ENCODE measurements at regions not wholly inside any gene's neighbourhood (a gene's known extent, or its start where the extent isn't known, plus 50 kb on each side); places are given as distances from the start of the nearest gene placed in this dataset.

- WGBS (ENCODE audit: extremely low coverage, insufficient read length, low lambda C conversion rate), result no CpG with 5 or more reads among the region's 4 CpGs
- Histone ChIP-seq H2BK120ac (ENCODE audit: low read depth, low read length, poor library complexity, severe bottlenecking) (no peak overlapping the region), H2BK12ac (ENCODE audit: insufficient read length, low read depth, low read length) (no peak overlapping the region), H3T11ph (ENCODE audit: low read length) (no peak overlapping the region), H3K18ac (ENCODE audit: insufficient read length, low read depth, low read length) (no peak overlapping the region), H2BK5ac (ENCODE audit: insufficient read length, low read length) (no peak overlapping the region), H3K4me2 (ENCODE audit: insufficient read depth, insufficient read length, low read length) (no peak overlapping the region), H3K79me1 (ENCODE audit: insufficient read depth, low read depth, low read length, poor library complexity, severe bottlenecking) (no peaks in the 10 kb centered on the region), H2AFZ (ENCODE audit: low read length) (no peak overlapping the region), H3K9me3 (ENCODE audit: control insufficient read depth, low read depth, low read length) (no peaks in the 10 kb centered on the region), H3K14ac (ENCODE audit: insufficient read depth, low read length) (no peak overlapping the region), H3K23ac (ENCODE audit: insufficient read length, low read depth, low read length) (no peak overlapping the region), H3K4ac (ENCODE audit: low read depth, low read length) (no peak overlapping the region), H4K5ac (ENCODE audit: insufficient read length, low read depth, low read length) (no peak overlapping the region), H3K79me2 (ENCODE audit: insufficient read depth, low read length) (no peaks in the 10 kb centered on the region), H3K9ac (ENCODE audit: extremely low read depth, insufficient read length, low read length) (no peak overlapping the region), H3K27ac (ENCODE audit: insufficient read length, low read depth, low read length) (no peak overlapping the region), H4K91ac (ENCODE audit: insufficient read length, low read depth, low read length) (no peak overlapping the region), H3K23me2 (ENCODE audit: insufficient read length, low read depth, low read length, poor library complexity, severe bottlenecking) (no peaks in the 10 kb centered on the region), H2BK20ac (ENCODE audit: low read depth, low read length, poor library complexity, severe bottlenecking) (no peak overlapping the region), H3K27me3 (ENCODE audit: insufficient read depth, low read length) (no peaks in the 10 kb centered on the region), H2BK15ac (ENCODE audit: low read depth, low read length) (no peak overlapping the region), H4K8ac (replicated peaks; ENCODE audit: insufficient read length, low read depth, low read length) (no peak overlapping the region), H3K4me1 (ENCODE audit: insufficient read depth, low read length) (no peaks in the 10 kb centered on the region), H4K20me1 (ENCODE audit: control insufficient read depth, insufficient read depth, insufficient read length) (no peaks in the 10 kb centered on the region), H3K56ac (ENCODE audit: insufficient read length, low read depth, low read length) (no peak overlapping the region), H2AK5ac (ENCODE audit: insufficient read length, low read length) (no peak overlapping the region)
- no peak for DNase-seq
- H3K27me3 Mint-ChIP-seq (ENCODE audit: low read depth), result no peaks in the 10 kb centered on the region; the same call in 1 of the 2 replicates
- H3K9me3 Mint-ChIP-seq, result peaks cover 3 to 5% of the 10 kb centered on the region in 2 experiments; a peak in 1 of 5 replicates
- H3K27ac Mint-ChIP-seq, result no peak overlapping the region
- TF ChIP-seq CTCF (conservative IDR thresholded peaks at IDR 0.05), result no peak
- H3K4me3 Mint-ChIP-seq, result no peak overlapping the region
- no peaks in the 10 kb centered on the region for H3K36me3 Mint-ChIP-seq (ENCODE audit: insufficient read depth in 1 of 3, low read depth in 3 of 3)
- H3K4me1 Mint-ChIP-seq, result no peaks in the 10 kb centered on the region
Observed at GRCh38 chr20:17141568-17141967, 85.3 kb upstream of the PCSK2 start.

Data from H9 (cell line).